ENCODE measurements at regions not wholly inside any gene's neighbourhood (a gene's known extent, or its start where the extent isn't known, plus 50 kb on each side); places are given as distances from the start of the nearest gene placed in this dataset.

- TF ChIP-seq CTCF (IDR thresholded peaks at IDR 0.05) (no peak), POLR2A (IDR thresholded peaks at IDR 0.05) (no peak), EP300 (IDR thresholded peaks at IDR 0.05) (no peak), POLR2AphosphoS5 (IDR thresholded peaks at IDR 0.05) (no peak)
These were observed 407.2 kb upstream of the CLINT1 start for GRCh38 chr5:158265931-158266700.
